Keratinocyte (primary cell): ENCODE measurements at regions not wholly inside any gene's neighbourhood (a gene's known extent, or its start where the extent isn't known, plus 50 kb on each side); places are given as distances from the start of the nearest gene placed in this dataset.
"Not testable (repeated sequence)": the region's sequence is repeated elsewhere in the genome, so short reads cannot be mapped to it uniquely, and the experiment has no call there.

ENCODE experiments used
- DNase-seq: peaks from one replicate; pipeline ENCODE4 v3.0.0-alpha.2; 2011; ENCODE audit warnings: low read depth, missing footprints, low spot score
- FAIRE-seq: peaks from 2 replicates; lab custom pipeline; 2011; peaks lifted over from hg19 to GRCh38; lab: Jason Lieb, UNC
- H2AFZ ChIP-seq: 2 replicates; pipeline ENCODE4 v1.6.0; 2012; ENCODE audit warnings: low read length, control low read depth, inconsistent platforms; ENCODE audit not compliant: control insufficient read depth
- H3K27ac ChIP-seq: 2 replicates; pipeline ENCODE4 v1.5.1; 2011; ENCODE audit warnings: low read length; ENCODE audit not compliant: control insufficient read depth, insufficient read depth
- H3K27me3 ChIP-seq: 3 replicates; pipeline ENCODE4 v1.6.0; 2011; ENCODE audit warnings: low read length; ENCODE audit not compliant: control insufficient read depth, insufficient read depth; ENCODE audit errors: extremely low read depth
- H3K36me3 ChIP-seq, 2 experiments: 2 replicates in 1 of 2; 3 replicates in 1 of 2; pipeline ENCODE4 v1.5.1; 2011; ENCODE audit warnings: low read length in 2 of 2, mild to moderate bottlenecking in 1 of 2; ENCODE audit not compliant: control insufficient read depth in 2 of 2, insufficient read depth in 2 of 2; ENCODE audit errors: extremely low read depth in 1 of 2
- H3K4me1 ChIP-seq: 3 replicates; pipeline ENCODE4 v1.5.1; 2011; ENCODE audit warnings: low read length; ENCODE audit not compliant: control insufficient read depth, insufficient read depth; ENCODE audit errors: extremely low read depth
- H3K4me2 ChIP-seq: 3 replicates; pipeline ENCODE4 v1.6.0; 2011; ENCODE audit warnings: low read depth, low read length; ENCODE audit not compliant: control insufficient read depth, insufficient read depth; ENCODE audit errors: extremely low read depth
- H3K4me3 ChIP-seq, 3 experiments: fragments of 200-600 bp in 1 of 3; sonication (generic) in 1 of 3; 2 replicates in 2 of 3; 3 replicates in 1 of 3; pipeline ENCODE4 v1.5.1; 2011 to 2016; ENCODE audit warnings: low read length in 3 of 3, mild to moderate bottlenecking in 3 of 3, control low read depth in 2 of 3, inconsistent platforms in 1 of 3, low read depth in 1 of 3, mixed read lengths in 1 of 3, mixed run types in 1 of 3, moderate library complexity in 1 of 3; ENCODE audit not compliant: control insufficient read depth in 2 of 3, insufficient read depth in 2 of 3; ENCODE audit errors: extremely low read depth in 1 of 3
- H3K79me2 ChIP-seq: 2 replicates; pipeline ENCODE4 v1.6.0; 2012; ENCODE audit warnings: low read length; ENCODE audit not compliant: control insufficient read depth, insufficient read depth
- H3K9ac ChIP-seq: 3 replicates; pipeline ENCODE4 v1.6.0; 2011; ENCODE audit warnings: low read length; ENCODE audit not compliant: control insufficient read depth, insufficient read depth; ENCODE audit errors: extremely low read depth
- H3K9me1 ChIP-seq: 3 replicates; pipeline ENCODE4 v1.6.0; 2011; ENCODE audit warnings: low read length; ENCODE audit not compliant: control insufficient read depth, insufficient read depth; ENCODE audit errors: extremely low read depth
- H3K9me3 ChIP-seq: 2 replicates; pipeline ENCODE4 v1.5.1; 2012; ENCODE audit warnings: low read depth, low read length; ENCODE audit not compliant: control insufficient read depth
- H4K20me1 ChIP-seq: 3 replicates; pipeline ENCODE4 v1.6.0; 2011; ENCODE audit warnings: low read length; ENCODE audit not compliant: control insufficient read depth, insufficient read depth; ENCODE audit errors: extremely low read depth
- EZH2 ChIP-seq: IDR thresholded peaks from one replicate; pipeline ENCODE4 v1.6.1; 2012; ENCODE audit warnings: inconsistent platforms, mild to moderate bottlenecking, low read length, moderate library complexity
- dilution Hi-C: fragments of 300-500 bp; cut with MboI; formaldehyde crosslinking; loops from one replicate; pipeline ENCODE4 v1.7.0; 2020; ENCODE audit warnings: low sequenced_read_pairs; ENCODE audit not compliant: extremely low pct_ligation_motif_present
- TF ChIP-seq, protein P1 (sequence below), 3 experiments: IDR thresholded peaks in 1 of 3; conservative IDR thresholded peaks in 1 of 3; optimal IDR thresholded peaks in 1 of 3; 2 replicates in 2 of 3; 3 replicates in 1 of 3; pipeline versions ENCODE3 to v1.5.1; 2011; ENCODE audit warnings: low read length in 3 of 3, mild to moderate bottlenecking in 3 of 3, moderate library complexity in 2 of 3, control low read depth in 1 of 3, inconsistent platforms in 1 of 3; ENCODE audit not compliant: insufficient read depth in 2 of 3; ENCODE audit errors: extremely low read depth in 1 of 3

DNA sequence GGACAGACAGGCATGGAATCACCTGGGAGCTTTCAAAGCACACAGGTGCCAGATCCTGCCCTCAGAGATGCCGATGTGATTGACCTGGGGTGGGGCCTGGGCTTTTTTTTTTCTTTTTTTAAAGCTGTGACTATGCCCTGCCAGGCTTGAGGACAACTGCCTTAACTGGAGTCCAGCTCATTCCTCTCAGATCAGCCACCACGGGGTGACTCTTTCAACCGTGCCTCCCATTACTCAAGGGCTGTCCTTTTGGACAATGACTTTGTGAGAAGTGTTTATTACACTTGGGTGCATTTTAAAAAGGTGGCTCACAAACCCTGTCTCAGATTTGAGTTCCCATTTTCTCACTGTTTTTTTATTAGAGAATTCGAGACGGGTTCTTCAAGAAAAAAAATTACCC lies 57.1 kb upstream of the RALY start:
- Histone ChIP-seq H3K9ac (no peak overlapping the region), H2AFZ (no peak overlapping the region), H3K27ac (no peak overlapping the region), H3K4me3 (no peak overlapping the region), H3K79me2 (no peaks in the 10 kb centered on the region), H4K20me1 (no peaks in the 10 kb centered on the region), H3K36me3 (no peaks in the 10 kb centered on the region), H3K4me2 (no peak overlapping the region), H3K9me3 (no peaks in the 10 kb centered on the region), H3K27me3 (no peaks in the 10 kb centered on the region), H3K4me1 (peaks cover 2% of the 10 kb centered on the region), H3K9me1 (no peaks in the 10 kb centered on the region)
- TF ChIP-seq, protein P1, sequence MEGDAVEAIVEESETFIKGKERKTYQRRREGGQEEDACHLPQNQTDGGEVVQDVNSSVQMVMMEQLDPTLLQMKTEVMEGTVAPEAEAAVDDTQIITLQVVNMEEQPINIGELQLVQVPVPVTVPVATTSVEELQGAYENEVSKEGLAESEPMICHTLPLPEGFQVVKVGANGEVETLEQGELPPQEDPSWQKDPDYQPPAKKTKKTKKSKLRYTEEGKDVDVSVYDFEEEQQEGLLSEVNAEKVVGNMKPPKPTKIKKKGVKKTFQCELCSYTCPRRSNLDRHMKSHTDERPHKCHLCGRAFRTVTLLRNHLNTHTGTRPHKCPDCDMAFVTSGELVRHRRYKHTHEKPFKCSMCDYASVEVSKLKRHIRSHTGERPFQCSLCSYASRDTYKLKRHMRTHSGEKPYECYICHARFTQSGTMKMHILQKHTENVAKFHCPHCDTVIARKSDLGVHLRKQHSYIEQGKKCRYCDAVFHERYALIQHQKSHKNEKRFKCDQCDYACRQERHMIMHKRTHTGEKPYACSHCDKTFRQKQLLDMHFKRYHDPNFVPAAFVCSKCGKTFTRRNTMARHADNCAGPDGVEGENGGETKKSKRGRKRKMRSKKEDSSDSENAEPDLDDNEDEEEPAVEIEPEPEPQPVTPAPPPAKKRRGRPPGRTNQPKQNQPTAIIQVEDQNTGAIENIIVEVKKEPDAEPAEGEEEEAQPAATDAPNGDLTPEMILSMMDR (optimal IDR thresholded peaks at IDR 0.05 in 1 of 3, IDR thresholded peaks at IDR 0.05 in 1 of 3, conservative IDR thresholded peaks at IDR 0.05 in 1 of 3; ENCODE audit: extremely low read depth in 1 of 3, insufficient read depth in 2 of 3, low read length in 3 of 3), result no peak
- no peak for TF ChIP-seq EZH2
- DNase-seq (no peak), FAIRE-seq (no peak)
- dilution Hi-C loops, result loop anchor here (25.0 kb wide), 1 partner anchor 126 kb away; no protein-coding TSS in a partner anchor

DNA sequence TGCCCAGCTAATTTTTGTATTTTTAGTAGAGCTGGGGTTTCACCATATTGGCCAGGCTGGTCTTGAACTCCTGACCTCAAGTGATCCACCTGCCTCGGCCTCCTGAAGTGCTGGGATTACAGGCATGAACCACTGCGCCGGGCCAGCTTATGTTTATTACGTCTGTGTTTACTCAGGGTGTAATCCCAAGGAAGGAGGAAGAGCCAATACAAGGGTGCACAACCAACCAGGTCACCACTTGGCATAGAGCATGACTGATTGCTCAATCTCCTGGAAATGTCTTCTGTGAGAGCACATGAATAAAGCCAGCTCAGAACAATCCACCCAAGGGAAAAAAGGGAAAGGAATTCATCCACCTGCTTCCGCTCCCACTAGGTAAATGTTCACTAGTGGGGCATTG lies 54.7 kb upstream of the RALY start:
- dilution Hi-C loops, result loop anchor here (25.0 kb wide), 1 partner anchor 123 kb away; no protein-coding TSS in a partner anchor
- not testable (repeated sequence) for H3K27ac ChIP-seq
- peak; percentile 44 for FAIRE-seq

DNA sequence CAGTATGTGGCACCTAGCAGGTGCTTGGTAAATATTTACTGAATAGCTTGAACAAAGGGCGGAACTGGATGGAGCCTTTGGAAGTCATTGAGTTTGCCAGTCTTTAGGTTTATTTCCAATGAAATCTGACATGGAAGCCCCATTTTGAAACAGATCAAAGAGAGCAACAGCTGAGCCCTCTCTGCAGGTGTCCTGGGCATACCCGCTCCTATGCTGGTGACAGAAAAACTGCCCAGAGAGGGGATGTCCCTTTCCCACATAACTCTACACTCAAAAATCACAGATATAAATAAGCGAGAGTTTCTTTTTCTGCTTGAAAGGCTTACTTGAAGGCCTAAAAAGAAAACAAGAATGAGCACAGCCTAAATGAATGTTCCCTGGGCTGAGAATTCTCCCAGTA lies 53.0 kb upstream of the RALY start:
- DNase-seq, result no peak
- Histone ChIP-seq H4K20me1 (no peaks in the 10 kb centered on the region), H3K9me3 (no peaks in the 10 kb centered on the region), H3K4me2 (no peak overlapping the region), H3K4me3 (no peak overlapping the region), H3K4me1 (peaks cover 2% of the 10 kb centered on the region), H3K9me1 (no peaks in the 10 kb centered on the region), H3K9ac (no peak overlapping the region), H3K27ac (no peak overlapping the region), H2AFZ (no peak overlapping the region), H3K79me2 (no peaks in the 10 kb centered on the region), H3K27me3 (no peaks in the 10 kb centered on the region), H3K36me3 (no peaks in the 10 kb centered on the region)
- no peak for FAIRE-seq
- TF ChIP-seq, protein P1 (optimal IDR thresholded peaks at IDR 0.05 in 1 of 3, IDR thresholded peaks at IDR 0.05 in 1 of 3, conservative IDR thresholded peaks at IDR 0.05 in 1 of 3; ENCODE audit: extremely low read depth in 1 of 3, insufficient read depth in 2 of 3, low read length in 3 of 3), result no peak
- no peak for TF ChIP-seq EZH2
- dilution Hi-C loops, result loop anchor here (25.0 kb wide), 1 partner anchor 122 kb away; no protein-coding TSS in a partner anchor

More for the DNA sequence above, 54.7 kb upstream of the RALY start:
- H3K4me2 ChIP-seq, H3K27me3 ChIP-seq, H3K4me3 ChIP-seq, H2AFZ ChIP-seq, H3K4me1 ChIP-seq, H3K9me3 ChIP-seq, H3K9me1 ChIP-seq, DNase-seq, H3K36me3 ChIP-seq, H3K9ac ChIP-seq, H4K20me1 ChIP-seq, H3K79me2 ChIP-seq: not testable (repeated sequence)
